ENCODE measurements at regions not wholly inside any gene's neighbourhood (a gene's known extent, or its start where the extent isn't known, plus 50 kb on each side); places are given as distances from the start of the nearest gene placed in this dataset.

- TF ChIP-seq CTCF (conservative IDR thresholded peaks at IDR 0.05; ENCODE audit: low read length) (no peak), EZH2phosphoT487 (IDR thresholded peaks at IDR 0.05; ENCODE audit: borderline replicate concordance, low read depth, low read length) (no peak)
Measured at GRCh38 chr14:73786636-73787485, 64.8 kb upstream of the PTGR2 start.
